Activated naive CD8-positive, alpha-beta T cell treated with anti-CD3 and anti-CD28 coated beads, Interleukin-2, amount 10 ng/mL, durations not matched to agents 7 days and 5 days (primary cell): ENCODE measurements at regions not wholly inside any gene's neighbourhood (a gene's known extent, or its start where the extent isn't known, plus 50 kb on each side); places are given as distances from the start of the nearest gene placed in this dataset.
"Not testable (repeated sequence)": the region's sequence is repeated elsewhere in the genome, so short reads cannot be mapped to it uniquely, and the experiment has no call there.

Experiments used
- ATAC-seq: fragments of 150-1000 bp; cut with Tn5 transposase; one replicate; pipeline ENCODE4 v1.10.0; 2021; ENCODE audit warnings: low read depth, moderate library complexity
- POLR2A ChIA-PET: fragments of 350-600 bp; sonication (Branson Sonifier 250); formaldehyde crosslinking; loops from one replicate; lab custom pipeline; 2021; ENCODE audit warnings: antibody characterized with exemption; lab: Charles Lee
- DNase-seq: peaks from one replicate; pipeline ENCODE4 v3.0.0; 2021
- H3K27ac Mint-ChIP-seq: one replicate; pipeline ENCODE4 v1.8.0; 2022; ENCODE audit warnings: mild to moderate bottlenecking, mixed read lengths
- H3K27me3 Mint-ChIP-seq: one replicate; pipeline ENCODE4 v1.8.0; 2022; ENCODE audit warnings: mild to moderate bottlenecking, moderate library complexity, mixed read lengths
- H3K36me3 Mint-ChIP-seq: one replicate; pipeline ENCODE4 v1.8.0; 2021; ENCODE audit warnings: mild to moderate bottlenecking, mixed read lengths
- H3K4me1 Mint-ChIP-seq: one replicate; pipeline ENCODE4 v1.8.0; 2021; ENCODE audit warnings: mixed read lengths
- H3K4me3 Mint-ChIP-seq: one replicate; pipeline ENCODE4 v1.8.0; 2022; ENCODE audit warnings: mild to moderate bottlenecking, moderate library complexity, mixed read lengths
- H3K9me3 Mint-ChIP-seq: one replicate; pipeline ENCODE4 v1.8.0; 2021; ENCODE audit warnings: mixed read lengths

DNA sequence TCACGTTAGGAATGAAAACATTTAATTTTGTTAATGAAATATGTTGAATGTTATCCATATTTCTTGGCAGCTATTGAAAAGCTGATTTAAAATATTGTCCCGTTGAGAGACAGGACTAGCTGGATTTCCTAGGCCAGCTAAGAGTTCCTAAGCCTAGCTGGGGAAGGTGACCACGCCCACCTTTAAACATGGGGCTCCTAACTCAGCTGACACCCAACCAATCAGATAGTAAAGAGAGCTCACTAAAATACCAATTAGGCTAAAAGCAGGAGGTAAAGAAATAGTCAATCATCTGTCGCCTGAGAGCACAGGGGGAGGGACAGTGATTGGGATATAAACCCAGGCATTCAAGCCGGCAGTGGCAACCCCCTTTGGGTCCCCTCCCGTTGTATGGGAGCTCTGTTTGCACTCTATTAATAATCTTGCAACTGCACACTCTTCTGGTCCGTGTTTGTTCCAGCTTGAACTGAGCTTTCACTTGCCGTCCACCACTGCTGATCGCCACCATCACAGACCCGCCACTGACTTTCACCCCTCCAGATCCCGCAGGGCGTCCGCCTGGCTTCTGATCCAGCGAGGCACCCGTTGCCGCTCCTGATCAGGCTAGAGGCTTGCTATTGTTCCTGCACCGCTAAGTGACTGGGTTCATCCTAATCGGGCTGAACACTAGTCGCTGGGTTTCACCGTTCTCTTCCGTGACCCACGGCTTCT is 308.9 kb downstream of the GLUD2 start:
- Mint-ChIP-seq H3K27ac (no peak overlapping the region), H3K9me3 (no peaks in the 10 kb centered on the region)
- no peak for ATAC-seq

DNA sequence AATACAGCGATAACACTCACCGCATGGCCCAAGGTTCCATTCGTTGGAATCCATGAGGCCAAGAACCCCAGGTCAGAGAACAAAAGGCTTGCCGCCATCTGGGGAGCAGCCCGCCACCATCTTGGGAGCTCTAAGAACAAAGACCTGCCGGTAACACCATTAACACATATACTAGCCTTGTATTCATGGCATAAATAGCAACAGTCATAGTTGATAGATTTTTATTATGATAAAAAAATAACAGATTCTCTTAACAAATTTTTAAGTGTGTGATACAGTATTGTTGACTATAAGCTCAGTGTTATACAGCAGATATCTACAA is 309.4 kb downstream of the GLUD2 start:
- no peaks in the 10 kb centered on the region for H3K4me1 Mint-ChIP-seq
- ATAC-seq (no peak), DNase-seq (no peak)
- H3K4me3 Mint-ChIP-seq = no peak overlapping the region
- no peaks in the 10 kb centered on the region for H3K9me3 Mint-ChIP-seq
- H3K27me3 Mint-ChIP-seq = no peaks in the 10 kb centered on the region
- H3K27ac Mint-ChIP-seq = no peak overlapping the region
- POLR2A ChIA-PET = no interaction called here
- no peaks in the 10 kb centered on the region for H3K36me3 Mint-ChIP-seq

More for the DNA sequence above, 308.9 kb downstream of the GLUD2 start:
- H3K4me1 Mint-ChIP-seq = no peaks in the 10 kb centered on the region
- no peak for DNase-seq
- no peaks in the 10 kb centered on the region for H3K36me3 Mint-ChIP-seq
- no peaks in the 10 kb centered on the region for H3K27me3 Mint-ChIP-seq
- H3K4me3 Mint-ChIP-seq = no peak overlapping the region
- POLR2A ChIA-PET = no interaction called here

DNA sequence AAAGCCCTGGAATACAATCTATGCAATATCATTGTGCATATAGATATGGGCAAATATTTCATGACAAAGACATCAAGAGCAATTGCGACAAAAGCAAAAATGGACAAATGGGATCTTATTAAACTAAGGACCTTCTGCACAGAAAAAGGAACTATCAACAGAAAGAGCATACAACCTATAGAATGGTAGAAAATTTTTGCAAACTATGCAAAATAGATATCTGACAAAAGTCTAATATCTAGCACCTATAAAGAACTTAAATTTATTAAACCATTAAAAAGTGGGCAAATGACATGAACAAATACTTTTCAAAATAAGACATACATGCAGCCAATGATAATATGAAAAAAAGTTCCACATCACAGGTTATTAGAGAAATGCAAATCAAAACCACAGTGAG is 312.9 kb downstream of the GLUD2 start:
- no peak for DNase-seq
- Mint-ChIP-seq H3K9me3 (peaks cover 2% of the 10 kb centered on the region), H3K4me3 (no peak overlapping the region), H3K4me1 (no peaks in the 10 kb centered on the region), H3K27me3 (no peaks in the 10 kb centered on the region), H3K36me3 (no peaks in the 10 kb centered on the region), H3K27ac (no peak overlapping the region)
- ATAC-seq = no peak
- POLR2A ChIA-PET = no interaction called here

DNA sequence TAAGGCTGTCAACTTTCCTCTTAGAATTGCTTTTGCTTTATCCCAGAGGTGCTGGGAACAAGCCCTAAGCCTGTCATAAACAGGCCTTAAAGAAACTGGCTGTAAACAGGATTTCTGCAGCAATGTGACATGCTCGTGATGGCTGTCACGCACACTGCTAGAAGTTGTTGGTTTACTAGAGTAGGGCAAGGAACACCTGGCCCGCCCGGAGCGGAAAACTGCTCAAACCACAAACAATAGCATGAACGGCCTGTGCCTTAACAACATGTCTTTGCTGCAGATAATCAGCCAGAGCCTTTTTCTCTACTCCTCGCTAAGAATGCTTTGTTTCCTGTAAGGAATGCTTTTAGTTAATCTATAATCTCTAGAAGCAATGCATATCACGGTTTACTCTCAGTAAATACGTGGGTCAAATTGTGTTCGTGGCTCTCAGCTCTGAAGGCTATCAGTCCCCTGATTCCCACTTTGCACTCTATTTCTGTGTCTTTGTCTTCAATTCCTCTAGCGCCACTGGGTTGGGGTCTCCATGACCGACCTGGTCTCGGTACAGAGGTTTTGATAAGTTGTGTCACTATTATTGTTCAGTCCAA is 318.3 kb downstream of the GLUD2 start:
- Mint-ChIP-seq H3K27me3 (no peaks in the 10 kb centered on the region), H3K9me3 (peaks cover 2% of the 10 kb centered on the region), H3K4me3 (no peak overlapping the region), H3K36me3 (no peaks in the 10 kb centered on the region), H3K27ac (no peak overlapping the region), H3K4me1 (no peaks in the 10 kb centered on the region)
- ATAC-seq (no peak), DNase-seq (no peak)
- POLR2A ChIA-PET = no interaction called here

DNA sequence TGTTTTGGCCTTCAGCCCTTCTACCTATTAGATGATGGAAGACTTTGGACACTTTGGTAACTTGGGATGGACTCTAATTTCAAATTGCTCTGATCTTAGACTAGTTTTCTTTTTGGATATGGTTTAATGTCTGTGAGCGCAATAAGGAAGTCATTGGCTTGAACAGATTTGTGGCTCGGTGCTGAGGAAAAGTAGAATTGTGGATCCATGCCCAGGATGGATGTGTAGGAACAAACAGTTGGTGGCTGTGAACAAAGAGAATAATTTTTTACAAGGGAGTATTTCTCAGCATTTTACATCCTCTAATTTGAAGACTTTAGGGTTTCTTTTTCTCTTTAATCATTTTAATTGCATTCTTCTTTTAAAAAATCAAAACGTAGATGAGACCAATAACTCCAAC is 327.1 kb downstream of the GLUD2 start:
- no peak for DNase-seq
- no peak for ATAC-seq
- H3K4me1 Mint-ChIP-seq = no peaks in the 10 kb centered on the region
- H3K9me3 Mint-ChIP-seq = no peaks in the 10 kb centered on the region
- no peaks in the 10 kb centered on the region for H3K36me3 Mint-ChIP-seq
- no peak overlapping the region for H3K4me3 Mint-ChIP-seq
- POLR2A ChIA-PET = no interaction called here
- no peak overlapping the region for H3K27ac Mint-ChIP-seq
- no peaks in the 10 kb centered on the region for H3K27me3 Mint-ChIP-seq

DNA sequence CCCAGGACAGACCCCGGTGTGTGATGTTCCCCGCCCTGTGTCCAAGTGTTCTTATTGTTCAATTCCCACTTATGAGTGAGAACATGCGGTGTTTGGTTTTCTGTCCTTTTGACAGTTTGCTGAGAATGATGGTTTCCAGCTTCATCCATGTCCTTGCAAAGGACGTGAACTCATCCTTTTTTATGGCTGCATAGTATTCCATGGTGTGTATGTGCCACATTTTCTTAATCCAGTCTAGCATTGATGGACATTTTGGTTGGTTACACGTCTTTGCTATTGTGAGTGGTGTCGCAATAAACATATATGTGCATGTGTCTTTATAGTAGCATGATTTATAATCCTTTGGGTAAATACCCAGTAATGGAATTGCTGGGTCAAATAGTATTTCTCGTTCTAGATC is 334.5 kb downstream of the GLUD2 start:
- H3K4me1 Mint-ChIP-seq, DNase-seq, POLR2A ChIA-PET, H3K4me3 Mint-ChIP-seq, H3K27me3 Mint-ChIP-seq, H3K27ac Mint-ChIP-seq, H3K9me3 Mint-ChIP-seq, ATAC-seq, H3K36me3 Mint-ChIP-seq: not testable (repeated sequence)

DNA sequence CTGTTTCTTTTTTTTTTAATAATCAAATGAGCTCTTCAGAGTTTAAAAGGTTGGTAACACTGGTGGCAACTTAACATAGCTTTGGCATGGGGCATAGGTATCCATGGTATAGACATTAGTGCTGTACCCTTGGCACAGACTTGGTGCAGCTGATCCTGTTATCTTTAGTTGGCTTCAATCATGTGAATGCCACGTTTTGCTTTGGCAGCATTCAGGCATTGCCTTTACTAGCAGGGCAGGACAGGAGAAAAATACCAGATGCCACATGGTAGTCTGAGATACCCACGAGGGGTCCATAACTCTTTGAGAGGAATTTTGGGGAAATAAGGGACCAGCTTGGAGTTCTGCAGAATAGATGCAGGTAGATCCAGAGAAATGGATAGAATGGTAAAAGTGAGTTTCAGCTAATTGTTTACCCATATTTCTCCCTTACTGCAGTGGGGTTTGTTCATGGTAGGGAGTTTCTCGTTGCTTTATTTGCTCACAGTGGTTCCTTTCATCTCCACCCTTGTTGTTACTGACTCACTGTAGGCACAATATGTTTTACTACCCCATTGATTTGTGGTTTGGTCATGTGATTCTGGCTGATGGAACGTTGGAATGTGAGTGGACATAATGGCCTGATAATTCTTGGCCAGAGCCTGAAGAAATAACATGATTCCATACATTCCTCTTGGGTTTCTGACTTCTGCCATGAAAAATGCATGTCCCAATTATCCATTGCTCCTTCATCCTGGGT is 342.7 kb downstream of the GLUD2 start:
- Mint-ChIP-seq H3K4me1 (no peaks in the 10 kb centered on the region), H3K36me3 (no peaks in the 10 kb centered on the region), H3K4me3 (no peak overlapping the region), H3K9me3 (no peaks in the 10 kb centered on the region), H3K27me3 (no peaks in the 10 kb centered on the region), H3K27ac (no peak overlapping the region)
- POLR2A ChIA-PET = no interaction called here
- no peak for ATAC-seq
- no peak for DNase-seq

DNA sequence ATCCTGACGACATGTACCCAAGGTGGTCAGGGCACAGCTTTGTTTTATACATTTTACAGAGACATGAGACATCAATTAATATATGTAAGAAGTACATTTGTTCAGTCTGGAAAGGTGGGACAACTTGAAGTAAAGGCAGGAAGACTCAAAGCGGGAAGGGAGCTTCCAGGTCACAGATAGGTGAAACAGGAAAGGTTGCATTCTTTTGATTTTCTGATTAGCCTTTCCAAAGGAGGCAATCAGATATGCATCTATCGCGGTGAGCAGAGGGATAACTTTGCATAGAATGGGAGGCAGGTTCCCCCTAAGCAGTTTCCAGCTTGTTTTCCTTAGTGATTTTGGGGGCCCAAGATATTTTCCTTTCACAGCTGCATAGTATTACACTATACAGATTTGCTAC is 358.4 kb downstream of the GLUD2 start:
- Mint-ChIP-seq H3K27me3 (no peaks in the 10 kb centered on the region), H3K27ac (no peak overlapping the region), H3K9me3 (no peaks in the 10 kb centered on the region), H3K36me3 (no peaks in the 10 kb centered on the region), H3K4me1 (no peaks in the 10 kb centered on the region), H3K4me3 (no peak overlapping the region)
- POLR2A ChIA-PET = no interaction called here
- DNase-seq = no peak
- no peak for ATAC-seq

DNA sequence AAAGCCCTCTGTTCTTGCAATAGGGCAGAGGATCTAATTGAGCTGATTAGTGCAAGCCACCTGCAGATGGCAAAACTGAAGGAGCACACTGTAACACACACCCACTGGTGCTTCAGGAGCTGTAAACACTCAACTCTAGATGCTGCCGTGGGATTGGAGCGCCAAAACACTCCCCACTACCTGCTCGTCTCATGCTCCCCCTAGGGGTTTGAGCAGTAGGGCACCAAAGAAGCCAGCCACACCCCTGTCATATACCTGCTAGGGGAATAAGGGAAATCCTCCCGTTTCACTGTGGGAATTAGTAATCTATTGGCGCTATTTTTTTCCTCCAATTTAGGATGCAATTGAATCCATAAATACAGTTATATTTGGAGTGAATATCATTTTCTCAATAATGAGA is 360.2 kb downstream of the GLUD2 start:
- no peaks in the 10 kb centered on the region for H3K4me1 Mint-ChIP-seq
- no peak for ATAC-seq
- POLR2A ChIA-PET = no interaction called here

DNA sequence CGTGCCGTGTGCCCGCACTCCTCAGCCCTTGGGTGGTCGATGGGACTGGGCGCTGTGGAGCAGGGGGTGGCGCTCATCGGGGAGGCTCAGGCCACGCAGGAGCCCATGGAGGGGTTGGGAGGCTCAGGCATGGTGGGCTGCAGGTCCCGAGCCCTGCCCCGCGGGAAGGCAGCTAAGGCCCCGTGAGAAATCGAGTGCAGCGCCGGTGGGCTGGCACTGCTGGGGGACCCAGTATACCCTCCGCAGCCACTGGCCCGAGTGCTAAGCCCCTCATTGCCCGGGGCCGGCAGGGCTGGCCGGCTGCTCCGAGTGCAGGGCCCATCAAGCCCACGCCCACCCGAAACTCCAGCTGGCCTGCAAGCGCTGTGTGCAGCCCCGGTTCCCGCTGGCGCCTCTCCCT is 384.1 kb downstream of the GLUD2 start:
- ATAC-seq, DNase-seq, H3K4me1 Mint-ChIP-seq, H3K4me3 Mint-ChIP-seq, H3K9me3 Mint-ChIP-seq, H3K36me3 Mint-ChIP-seq, H3K27ac Mint-ChIP-seq, H3K27me3 Mint-ChIP-seq, POLR2A ChIA-PET: not testable (repeated sequence)

More for the DNA sequence above, 360.2 kb downstream of the GLUD2 start:
- no peaks in the 10 kb centered on the region for H3K9me3 Mint-ChIP-seq
- H3K36me3 Mint-ChIP-seq = no peaks in the 10 kb centered on the region
- no peaks in the 10 kb centered on the region for H3K27me3 Mint-ChIP-seq
- H3K27ac Mint-ChIP-seq = no peak overlapping the region
- no peak overlapping the region for H3K4me3 Mint-ChIP-seq
- no peak for DNase-seq

DNA sequence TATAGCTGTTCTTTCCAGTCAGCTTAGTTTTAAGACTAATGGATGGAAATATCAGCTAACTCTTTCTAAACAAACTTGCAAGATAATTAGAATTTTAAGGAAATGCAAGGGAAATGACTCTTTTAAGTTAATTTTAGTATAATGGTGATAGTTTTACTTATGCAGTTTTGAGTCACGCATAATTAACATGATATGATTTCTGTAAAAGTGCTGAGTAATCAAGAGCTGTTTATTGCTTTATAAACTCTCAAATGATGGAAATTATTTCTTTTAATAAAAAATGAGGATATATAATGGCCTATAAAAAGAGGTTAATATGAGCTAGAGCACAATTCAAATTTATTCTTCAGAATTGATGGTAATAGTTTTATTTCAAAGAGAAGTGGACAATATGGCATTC is 385.9 kb downstream of the GLUD2 start:
- no peak for ATAC-seq
- Mint-ChIP-seq H3K27ac (no peak overlapping the region), H3K27me3 (no peaks in the 10 kb centered on the region), H3K9me3 (no peaks in the 10 kb centered on the region), H3K36me3 (no peaks in the 10 kb centered on the region), H3K4me1 (no peaks in the 10 kb centered on the region), H3K4me3 (no peak overlapping the region)
- no peak for DNase-seq
- POLR2A ChIA-PET = no interaction called here

DNA sequence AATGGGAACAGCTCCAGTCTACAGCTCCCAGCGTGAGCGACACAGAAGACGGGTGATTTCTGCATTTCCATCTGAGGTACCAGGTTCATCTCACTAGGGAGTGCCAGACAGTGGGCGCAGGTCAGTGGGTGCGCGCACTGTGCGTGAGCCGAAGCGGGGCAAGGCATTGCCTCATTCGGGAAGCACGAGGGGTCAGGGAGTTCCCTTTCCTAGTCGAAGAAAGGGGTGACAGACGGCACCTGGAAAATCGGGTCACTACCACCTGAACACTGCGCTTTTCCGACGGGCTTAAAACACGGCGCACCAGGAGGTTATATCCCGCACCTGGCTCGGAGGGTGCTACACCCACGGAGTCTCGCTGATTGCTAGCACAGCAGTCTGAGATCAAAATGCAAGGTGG is 390.3 kb downstream of the GLUD2 start:
- H3K36me3 Mint-ChIP-seq, DNase-seq, H3K9me3 Mint-ChIP-seq, POLR2A ChIA-PET, H3K27ac Mint-ChIP-seq, H3K4me3 Mint-ChIP-seq, H3K27me3 Mint-ChIP-seq, ATAC-seq, H3K4me1 Mint-ChIP-seq: not testable (repeated sequence)

DNA sequence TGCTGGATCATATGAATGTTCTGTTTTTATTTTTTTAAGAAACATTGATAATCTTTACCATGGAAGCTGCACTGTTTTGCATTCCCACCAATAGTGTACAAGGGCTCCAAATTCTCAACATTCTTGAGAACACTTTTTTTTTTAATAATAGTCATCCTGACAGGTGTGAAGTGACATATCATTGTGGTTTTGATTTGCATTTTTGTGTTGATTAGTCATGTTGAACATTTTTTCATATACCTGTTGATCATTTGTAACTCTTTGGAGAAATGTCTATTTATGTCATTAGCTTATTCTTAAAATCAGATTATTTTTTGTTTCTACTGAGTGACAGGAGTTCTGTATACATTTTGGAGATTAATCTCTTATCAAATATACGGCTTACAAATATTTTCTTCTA is 408.5 kb downstream of the GLUD2 start:
- ATAC-seq (no peak), DNase-seq (no peak)
- POLR2A ChIA-PET = no interaction called here
- Mint-ChIP-seq H3K36me3 (no peaks in the 10 kb centered on the region), H3K4me1 (no peaks in the 10 kb centered on the region), H3K27me3 (no peaks in the 10 kb centered on the region), H3K27ac (no peak overlapping the region), H3K9me3 (no peaks in the 10 kb centered on the region), H3K4me3 (no peak overlapping the region)

DNA sequence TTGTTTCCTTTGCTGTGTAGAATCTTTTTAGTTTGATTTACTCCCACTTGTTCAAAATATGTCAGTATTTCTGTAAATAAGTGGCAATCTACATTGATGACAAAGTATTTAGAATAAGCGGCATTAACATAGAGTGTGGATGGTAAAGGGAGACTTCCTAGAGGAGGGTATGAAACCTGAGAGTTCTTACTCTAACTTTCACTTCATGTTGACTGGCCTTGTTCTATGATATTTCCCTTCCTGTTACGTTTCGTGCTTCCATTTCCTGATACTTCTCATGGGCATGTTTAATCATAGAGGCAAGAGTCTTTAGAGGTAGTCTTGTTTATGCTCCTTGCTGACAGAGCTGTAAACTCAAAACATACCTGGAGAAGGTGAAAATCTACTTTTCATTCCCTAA is 408.9 kb downstream of the GLUD2 start:
- Mint-ChIP-seq H3K4me3 (no peak overlapping the region), H3K4me1 (no peaks in the 10 kb centered on the region), H3K27ac (no peak overlapping the region), H3K36me3 (no peaks in the 10 kb centered on the region), H3K27me3 (no peaks in the 10 kb centered on the region), H3K9me3 (no peaks in the 10 kb centered on the region)
- POLR2A ChIA-PET = no interaction called here
- ATAC-seq (no peak), DNase-seq (no peak)
